GM19025 (cell line): ENCODE measurements at regions not wholly inside any gene's neighbourhood (a gene's known extent, or its start where the extent isn't known, plus 50 kb on each side); places are given as distances from the start of the nearest gene placed in this dataset.
"Not testable (repeated sequence)": the region's sequence is repeated elsewhere in the genome, so short reads cannot be mapped to it uniquely, and the experiment has no call there.

Experiments
- ATAC-seq: cut with Tn5 transposase; IDR thresholded peaks from one replicate; pipeline ENCODE4 v1.9.1; 2021; ENCODE audit warnings: mild to moderate bottlenecking, low read depth, moderate library complexity; ENCODE audit not compliant: unreplicated experiment

DNA sequence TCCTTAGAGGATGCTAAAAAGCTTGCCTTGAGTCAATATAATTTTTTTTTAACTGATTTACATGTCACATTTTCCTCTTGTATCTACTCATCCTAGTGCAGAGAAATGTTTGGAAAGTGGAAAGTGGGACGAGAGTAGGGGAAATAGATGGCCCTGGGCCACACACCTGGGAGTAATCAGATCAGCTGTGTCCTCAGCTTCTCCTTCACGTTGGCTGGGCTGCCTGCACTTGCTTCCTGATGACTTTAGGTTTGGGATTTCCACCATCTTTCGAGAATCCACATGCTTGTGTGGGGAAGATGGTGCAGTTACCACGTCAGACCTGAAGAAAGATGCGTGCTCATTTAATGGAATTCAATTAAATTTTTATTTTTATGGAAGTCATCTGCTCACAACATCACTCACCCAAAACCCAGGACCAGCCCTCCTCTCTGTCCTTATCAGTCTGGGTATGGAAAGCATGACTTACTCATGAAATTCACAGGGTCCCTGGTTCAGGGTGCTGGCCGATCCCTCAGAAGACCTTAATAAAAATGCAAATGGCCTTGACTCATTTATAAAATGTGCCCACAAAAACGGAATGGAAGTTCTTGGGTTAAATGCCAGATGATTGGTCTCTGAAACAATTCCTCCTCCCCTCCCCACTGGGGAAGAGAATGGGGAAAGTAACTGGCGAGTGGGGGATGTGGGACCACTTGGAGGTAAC lies 74.5 kb upstream of the TIAM2 start:
- no peak for ATAC-seq

- peak; percentile 66 for ATAC-seq
Measured at GRCh38 chr6:154921482-154921881, 73.6 kb upstream of the TIAM2 start.

DNA sequence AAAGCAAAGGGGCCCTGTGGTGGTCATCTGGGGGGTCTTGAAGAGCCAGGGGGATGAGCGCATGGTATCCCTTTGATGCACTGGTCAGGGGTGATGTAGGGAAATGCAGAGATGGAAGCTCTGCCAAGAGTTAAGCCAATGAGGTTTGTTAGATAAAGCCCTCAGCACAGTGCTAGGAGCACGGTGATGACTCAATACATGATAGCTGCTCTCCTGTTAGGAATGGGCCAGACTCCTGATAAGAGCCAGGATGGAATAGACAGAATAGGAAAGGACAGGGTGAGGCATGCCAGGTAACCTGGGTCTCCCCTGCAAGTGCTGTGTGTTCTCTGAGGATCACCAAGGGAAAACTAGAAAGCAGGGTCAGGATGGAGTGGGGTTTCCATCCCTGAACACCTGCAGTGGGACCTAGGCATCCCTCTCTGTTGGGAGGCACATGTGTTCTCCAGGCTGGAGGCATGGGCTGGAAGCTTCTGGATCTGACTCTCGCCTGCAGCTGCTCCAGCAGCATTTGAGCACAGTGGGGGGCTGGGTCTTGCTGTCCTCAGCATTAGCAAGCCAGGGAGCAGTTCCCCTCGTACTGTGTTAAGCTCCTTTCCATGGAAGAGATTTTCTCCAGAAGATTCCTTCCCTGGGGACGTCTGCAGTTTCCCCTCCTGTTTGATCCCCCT lies 71.8 kb upstream of the TIAM2 start:
- no peak for ATAC-seq

DNA sequence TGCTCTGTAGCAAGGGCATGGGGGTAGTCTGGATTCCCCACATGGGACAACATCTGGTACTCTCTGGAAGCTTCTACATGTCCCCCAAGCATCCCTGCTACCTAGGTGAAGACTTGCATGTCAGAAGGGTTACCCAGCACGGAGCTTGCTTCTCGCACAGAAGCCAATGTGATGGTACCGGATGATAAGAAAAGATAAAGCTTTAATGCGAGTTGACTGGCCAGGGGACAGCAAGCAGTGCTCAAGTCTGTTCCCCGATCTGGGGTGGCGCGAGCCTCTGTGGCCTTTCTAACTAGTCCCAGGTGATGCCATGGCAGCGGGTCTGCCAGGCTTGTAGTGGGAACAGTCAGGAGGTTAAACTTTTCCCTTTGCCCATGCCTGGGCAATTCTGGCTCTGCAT lies 70.0 kb upstream of the TIAM2 start:
- no peak for ATAC-seq

DNA sequence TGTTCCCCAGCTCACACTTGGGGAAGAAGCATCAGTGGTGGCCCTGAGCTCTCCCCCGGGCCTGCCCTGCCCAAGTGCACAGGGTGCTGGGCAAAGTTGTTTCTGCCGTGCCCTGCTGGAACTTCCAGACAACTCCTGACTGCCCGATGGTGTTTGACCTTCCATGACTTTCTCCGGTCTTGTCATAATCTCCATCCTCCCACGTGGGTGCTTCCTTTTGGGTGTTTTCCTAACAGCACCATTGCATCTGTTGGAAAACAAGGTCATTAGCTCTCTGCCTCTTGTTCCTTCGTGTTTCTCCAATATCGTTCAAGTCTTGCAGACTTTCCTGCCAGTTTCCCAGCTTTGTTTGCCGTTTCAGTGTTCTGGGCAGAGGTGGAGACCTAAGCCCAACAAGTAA lies 68.7 kb upstream of the TIAM2 start:
- no peak for ATAC-seq

GRCh38 chr6:154928325-154928922 lies 66.7 kb upstream of the TIAM2 start:
- ATAC-seq, result no peak

- no peak for ATAC-seq
Measured at GRCh38 chr6:154930451-154930851, 64.7 kb upstream of the TIAM2 start.

DNA sequence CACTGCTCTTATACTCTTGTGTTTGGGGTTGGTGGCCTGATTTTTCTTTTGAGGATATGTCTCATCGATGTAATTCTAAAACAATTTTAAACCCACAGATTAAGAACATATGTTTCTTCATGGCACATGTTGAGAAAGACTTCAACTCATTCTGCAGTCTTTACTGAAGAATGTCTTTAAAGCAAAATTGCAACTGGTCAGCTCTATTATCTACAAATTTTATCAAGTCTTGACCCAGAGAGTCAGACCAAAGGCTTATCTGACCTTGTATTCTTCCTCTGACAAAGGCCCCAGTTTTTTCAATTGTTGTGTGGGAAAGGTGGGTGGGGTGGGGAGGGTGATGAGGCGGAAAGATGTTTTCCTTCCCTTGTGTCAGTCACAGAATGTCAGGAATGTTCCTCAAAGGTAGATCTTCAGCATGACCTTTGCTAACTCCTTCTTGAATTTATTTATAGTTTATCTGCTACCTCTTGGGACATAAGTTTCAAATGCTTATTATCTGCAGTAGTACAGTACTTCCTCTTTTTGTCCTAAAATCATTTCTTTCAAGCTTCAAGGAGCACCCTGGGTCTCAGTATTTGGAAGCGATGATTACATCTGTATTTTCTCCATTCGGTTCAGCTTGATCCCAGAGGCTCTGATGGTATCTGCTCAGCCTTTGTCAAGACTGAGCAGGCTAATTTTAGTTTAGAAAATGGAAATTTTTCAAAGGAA lies 63.2 kb upstream of the TIAM2 start:
- ATAC-seq, result no peak

DNA sequence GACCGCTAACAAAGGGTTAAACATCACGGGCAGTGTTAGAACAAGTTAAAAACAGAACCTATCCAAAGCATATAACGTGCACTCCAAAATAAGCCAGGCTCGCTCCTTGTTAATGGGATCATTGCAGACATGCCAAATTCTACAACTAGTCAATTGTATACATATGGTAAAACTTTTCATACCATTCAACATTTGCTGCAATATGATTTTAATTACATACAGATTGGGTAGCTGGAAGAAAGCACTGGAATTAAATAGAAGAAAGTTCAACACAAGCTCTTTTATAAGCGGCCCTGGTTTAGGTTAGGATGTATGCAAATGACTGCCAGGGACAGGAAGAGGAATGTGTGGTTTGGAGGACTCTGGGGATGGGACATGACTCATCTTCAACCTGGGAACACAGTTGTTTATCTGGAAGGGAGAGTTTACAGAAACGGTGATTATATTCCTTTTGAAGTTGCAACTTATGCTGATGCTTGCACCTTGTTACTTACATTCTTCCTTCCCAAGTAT lies 62.5 kb upstream of the TIAM2 start:
- no peak for ATAC-seq

GRCh38 chr6:154933181-154933827 lies 61.8 kb upstream of the TIAM2 start:
- no peak for ATAC-seq

GRCh38 chr6:154937306-154938220 lies 57.6 kb upstream of the TIAM2 start:
- ATAC-seq, result no peak

GRCh38 chr6:154938221-154938580 lies 56.9 kb upstream of the TIAM2 start:
- ATAC-seq, result no peak

DNA sequence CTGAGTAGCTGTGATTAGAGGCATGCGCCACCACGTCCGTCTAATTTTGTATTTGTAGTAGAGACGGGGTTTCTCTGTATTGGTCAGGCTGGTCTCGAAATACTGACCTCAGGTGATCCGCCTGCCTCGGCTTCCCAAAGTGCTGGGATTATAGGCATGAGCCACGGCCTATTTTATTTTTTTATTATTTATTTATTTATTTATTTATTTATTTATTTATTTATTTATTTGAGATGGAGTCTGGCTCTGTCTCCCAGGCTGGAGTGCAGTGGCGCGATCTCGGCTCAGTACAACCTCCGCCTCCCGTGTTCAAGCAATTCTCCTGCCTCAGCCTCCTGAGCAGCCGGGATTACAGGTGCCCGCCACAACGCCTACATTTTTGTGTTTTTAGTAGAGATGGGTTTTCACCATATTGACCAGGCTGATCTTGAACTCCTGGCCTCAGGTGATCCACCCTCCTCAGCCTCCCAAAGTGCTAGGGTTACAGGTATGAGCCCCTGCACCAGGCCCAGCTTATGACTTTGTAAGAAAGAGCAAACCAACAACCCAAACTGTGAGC lies 56.3 kb upstream of the TIAM2 start:
- not testable (repeated sequence) for ATAC-seq

- ATAC-seq, result no peak
Measured at GRCh38 chr6:154942770-154943169, 52.3 kb upstream of the TIAM2 start.

- ATAC-seq, result no peak
Measured at GRCh38 chr6:154945271-154945890, 49.7 kb upstream of the TIAM2 start.
